ENCODE measurements at regions not wholly inside any gene's neighbourhood (a gene's known extent, or its start where the extent isn't known, plus 50 kb on each side); places are given as distances from the start of the nearest gene placed in this dataset.

DNA sequence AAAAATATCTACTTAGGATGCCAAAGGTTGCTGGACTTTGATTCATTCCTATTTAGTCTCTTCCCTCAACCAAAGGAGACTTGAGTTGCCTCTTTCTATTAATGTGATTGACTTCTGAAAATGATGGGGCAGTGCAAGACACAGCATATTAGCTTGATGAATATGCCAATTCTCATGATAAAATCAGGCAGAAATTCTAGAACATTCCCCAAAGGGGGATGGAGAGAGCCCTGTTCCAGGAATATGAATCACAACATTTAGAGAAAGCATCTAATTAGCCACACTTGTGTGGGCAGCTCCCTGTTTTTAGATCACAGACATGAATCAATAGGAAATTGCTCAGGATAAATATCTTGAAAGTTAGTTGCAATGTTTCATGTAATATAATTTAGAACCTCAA lies 584.0 kb upstream of the CDH8 start:
- TF ChIP-seq CTCF (IDR thresholded peaks at IDR 0.05): no peak
- Histone ChIP-seq H3K36me3 (no peaks in the 10 kb centered on the region), H3K27me3 (no peaks in the 10 kb centered on the region), H3K9ac (ENCODE audit: low read depth in 2 of 2, low read length in 2 of 2) (no peak overlapping the region), H3K4me3 (no peak overlapping the region), H3K9me3 (no peaks in the 10 kb centered on the region), H3K4me1 (no peaks in the 10 kb centered on the region), H3K27ac (no peak overlapping the region)
- intact Hi-C loops (cut with DNase I): no loop called here
- DNase-seq: no peak

- Histone ChIP-seq H3K4me1 (no peaks in the 10 kb centered on the region), H3K36me3 (no peaks in the 10 kb centered on the region), H3K4me3 (no peak overlapping the region), H3K27ac (no peak overlapping the region), H3K9ac (ENCODE audit: low read depth in 2 of 2, low read length in 2 of 2) (no peak overlapping the region), H3K9me3 (no peaks in the 10 kb centered on the region), H3K27me3 (no peaks in the 10 kb centered on the region)
- no peak for TF ChIP-seq CTCF (IDR thresholded peaks at IDR 0.05)
- DNase-seq: no peak
- intact Hi-C loops (cut with DNase I): no loop called here
These were observed 579.3 kb upstream of the CDH8 start for GRCh38 chr16:62615526-62615925.

DNA sequence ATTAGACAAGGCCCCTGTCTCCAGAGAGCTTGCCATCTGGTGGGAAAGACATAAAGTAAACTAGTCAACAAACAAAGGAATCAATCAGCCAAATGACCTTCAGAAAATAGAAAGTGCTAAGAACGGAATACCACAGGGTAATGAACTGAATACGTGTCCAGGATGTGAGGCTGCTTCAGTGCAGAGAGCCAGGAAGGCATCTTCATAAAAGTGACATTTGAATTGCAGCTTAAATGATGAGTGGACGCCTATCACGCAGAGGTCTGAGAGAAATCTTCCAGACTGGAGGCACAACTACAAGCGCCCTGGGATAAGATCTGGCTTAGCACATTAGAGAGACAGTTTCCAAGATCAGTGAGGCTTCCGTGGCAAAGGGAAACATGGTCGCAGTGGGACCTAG lies 574.1 kb upstream of the CDH8 start:
- Histone ChIP-seq H3K9ac (ENCODE audit: low read depth in 2 of 2, low read length in 2 of 2) (no peak overlapping the region), H3K4me1 (no peaks in the 10 kb centered on the region), H3K4me3 (no peak overlapping the region), H3K27ac (no peak overlapping the region), H3K9me3 (no peaks in the 10 kb centered on the region), H3K27me3 (no peaks in the 10 kb centered on the region), H3K36me3 (no peaks in the 10 kb centered on the region)
- TF ChIP-seq CTCF (IDR thresholded peaks at IDR 0.05): no peak
- DNase-seq: no peak
- intact Hi-C loops (cut with DNase I): no loop called here

DNA sequence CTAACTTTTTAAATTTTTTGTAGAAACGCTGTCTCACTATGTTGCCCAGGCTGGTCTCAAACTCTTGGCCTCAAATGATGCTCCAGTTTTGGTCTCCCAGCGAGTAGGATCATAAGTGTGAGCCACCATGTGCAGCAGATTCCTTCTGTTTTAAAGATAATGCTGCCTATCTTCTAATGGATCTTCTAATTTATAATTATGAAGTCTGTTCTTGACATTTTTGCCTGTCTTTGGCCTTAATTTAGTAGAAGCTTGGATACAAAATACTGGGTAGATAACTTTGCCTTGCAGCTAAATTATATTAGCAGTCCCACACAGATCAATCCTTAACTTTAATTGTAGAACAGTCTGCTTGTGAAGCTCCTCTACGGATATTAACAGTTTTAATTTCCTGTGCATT lies 566.6 kb upstream of the CDH8 start:
- H3K4me3 ChIP-seq: no peak overlapping the region
- H3K9ac ChIP-seq (ENCODE audit: low read depth in 2 of 2, low read length in 2 of 2): no peak overlapping the region
- no peaks in the 10 kb centered on the region for H3K9me3 ChIP-seq
- intact Hi-C loops (cut with DNase I): no loop called here
- no peak for DNase-seq
- no peak for TF ChIP-seq CTCF (IDR thresholded peaks at IDR 0.05)
- H3K36me3 ChIP-seq: no peaks in the 10 kb centered on the region
- no peaks in the 10 kb centered on the region for H3K27me3 ChIP-seq
- H3K27ac ChIP-seq: no peak overlapping the region
- H3K4me1 ChIP-seq: no peaks in the 10 kb centered on the region

DNA sequence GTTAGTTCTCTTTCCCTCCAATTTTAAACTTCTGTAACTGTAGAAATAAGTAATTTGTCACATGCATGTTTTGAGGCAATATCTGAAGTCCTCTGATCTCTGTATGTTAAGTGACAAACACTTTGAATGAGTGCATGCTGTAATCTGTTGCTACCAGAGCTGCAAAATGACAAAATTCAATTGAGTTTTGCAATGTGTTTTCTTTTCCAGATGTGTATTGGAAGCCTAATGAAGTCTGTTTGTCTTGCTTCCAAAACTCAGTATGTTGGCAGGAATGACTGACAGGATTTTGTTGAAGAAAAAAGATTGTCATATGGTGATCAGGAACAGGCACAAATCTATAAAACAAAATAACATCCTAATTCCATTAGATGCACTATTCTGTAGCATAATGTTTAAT lies 561.6 kb upstream of the CDH8 start:
- no peaks in the 10 kb centered on the region for H3K27me3 ChIP-seq
- no peaks in the 10 kb centered on the region for H3K36me3 ChIP-seq
- intact Hi-C loops (cut with DNase I): no loop called here
- H3K4me1 ChIP-seq: no peaks in the 10 kb centered on the region
- no peak overlapping the region for H3K9ac ChIP-seq (ENCODE audit: low read depth in 2 of 2, low read length in 2 of 2)
- H3K9me3 ChIP-seq: no peaks in the 10 kb centered on the region
- DNase-seq: no peak
- no peak for TF ChIP-seq CTCF (IDR thresholded peaks at IDR 0.05)
- no peak overlapping the region for H3K4me3 ChIP-seq
- H3K27ac ChIP-seq: no peak overlapping the region

DNA sequence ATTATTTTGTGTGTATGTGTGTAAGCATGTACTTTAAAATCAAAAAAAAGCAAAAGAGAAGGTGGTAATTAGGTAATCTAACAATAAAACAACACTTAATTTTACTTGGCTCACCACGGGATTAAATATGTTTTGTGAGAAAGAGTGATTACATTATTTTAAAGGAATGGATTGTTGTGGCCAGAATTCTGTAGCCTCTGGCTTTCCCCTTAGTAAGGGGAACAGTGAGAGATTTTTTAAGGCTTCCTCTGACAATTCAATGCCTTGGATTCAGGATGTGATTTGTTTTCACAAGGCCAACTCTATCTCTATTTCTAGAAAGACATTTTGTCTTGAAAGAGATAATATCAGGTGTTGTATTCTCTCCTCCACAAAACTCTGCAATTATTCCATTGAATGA lies 560.3 kb upstream of the CDH8 start:
- no peaks in the 10 kb centered on the region for H3K9me3 ChIP-seq
- no peak for TF ChIP-seq CTCF (IDR thresholded peaks at IDR 0.05)
- no peak overlapping the region for H3K9ac ChIP-seq (ENCODE audit: low read depth in 2 of 2, low read length in 2 of 2)
- H3K27me3 ChIP-seq: no peaks in the 10 kb centered on the region
- H3K4me3 ChIP-seq: no peak overlapping the region
- no peaks in the 10 kb centered on the region for H3K36me3 ChIP-seq
- intact Hi-C loops (cut with DNase I): no loop called here
- no peak for DNase-seq
- no peak overlapping the region for H3K27ac ChIP-seq
- H3K4me1 ChIP-seq: no peaks in the 10 kb centered on the region

All from colonic mucosa (tissue), 4 donors.